GM21576 (cell line): ENCODE measurements at regions not wholly inside any gene's neighbourhood (a gene's known extent, or its start where the extent isn't known, plus 50 kb on each side); places are given as distances from the start of the nearest gene placed in this dataset.
"Not testable (repeated sequence)": the region's sequence is repeated elsewhere in the genome, so short reads cannot be mapped to it uniquely, and the experiment has no call there.

Experiments used
- ATAC-seq: cut with Tn5 transposase; IDR thresholded peaks from one replicate; pipeline ENCODE4 v1.9.1; 2021; ENCODE audit warnings: mild to moderate bottlenecking, moderate library complexity; ENCODE audit not compliant: unreplicated experiment

GRCh38 chr1:181949500-181949899 lies 112.0 kb downstream of the ZNF648 start:
- ATAC-seq: no peak

- no peak for ATAC-seq
Observed at GRCh38 chr1:181948372-181948771, 113.1 kb downstream of the ZNF648 start.

- ATAC-seq: no peak
Observed at GRCh38 chr1:181947441-181947840, 114.1 kb downstream of the ZNF648 start.

GRCh38 chr1:181936768-181937581 lies 124.5 kb downstream of the ZNF648 start:
- peak; percentile 85 for ATAC-seq

GRCh38 chr1:181936269-181936668 lies 125.2 kb downstream of the ZNF648 start:
- peak; percentile 31 for ATAC-seq

GRCh38 chr1:181931873-181932272 lies 129.6 kb downstream of the ZNF648 start:
- ATAC-seq: no peak

- ATAC-seq: no peak
Observed at GRCh38 chr1:181930187-181930586, 131.3 kb downstream of the ZNF648 start.

- ATAC-seq: no peak
Observed at GRCh38 chr1:181926697-181927096, 134.8 kb downstream of the ZNF648 start.

GRCh38 chr1:181924034-181924433 lies 137.5 kb downstream of the ZNF648 start:
- not testable (repeated sequence) for ATAC-seq

- ATAC-seq: no peak
Observed at GRCh38 chr1:181919542-181919941, 142.0 kb downstream of the ZNF648 start.

GRCh38 chr1:181918880-181919525 lies 142.5 kb downstream of the ZNF648 start:
- no peak for ATAC-seq

- ATAC-seq: no peak
Observed at GRCh38 chr1:181911715-181912114, 149.8 kb downstream of the ZNF648 start.

GRCh38 chr1:181910905-181911304 lies 150.6 kb downstream of the ZNF648 start:
- no peak for ATAC-seq

GRCh38 chr1:181909010-181909409 lies 152.5 kb downstream of the ZNF648 start:
- ATAC-seq: no peak

- no peak for ATAC-seq
Observed at GRCh38 chr1:181906631-181907030, 154.9 kb downstream of the ZNF648 start.

GRCh38 chr1:181905944-181906597 lies 155.4 kb downstream of the ZNF648 start:
- ATAC-seq: no peak

- ATAC-seq: no peak
Observed at GRCh38 chr1:181898773-181899172, 162.7 kb downstream of the ZNF648 start.

GRCh38 chr1:181896824-181897223 lies 164.7 kb downstream of the ZNF648 start:
- ATAC-seq: no peak

- ATAC-seq: no peak
Observed at GRCh38 chr1:181894439-181894859, 167.1 kb downstream of the ZNF648 start.

- ATAC-seq: no peak
Observed at GRCh38 chr1:181893937-181894336, 167.6 kb downstream of the ZNF648 start.

GRCh38 chr1:181893150-181893549 lies 168.4 kb downstream of the ZNF648 start:
- ATAC-seq: not testable (repeated sequence)

- no peak for ATAC-seq
Observed at GRCh38 chr1:181872562-181872961, 188.9 kb downstream of the ZNF648 start.
